ENCODE measurements at regions not wholly inside any gene's neighbourhood (a gene's known extent, or its start where the extent isn't known, plus 50 kb on each side); places are given as distances from the start of the nearest gene placed in this dataset.

GRCh38 chr7:68642727-68643126 lies 955.5 kb upstream of the AUTS2 start:
- no peak overlapping the region for H2AK5ac ChIP-seq (ENCODE audit: low read length, severe bottlenecking)
- H3K4me3 ChIP-seq (ENCODE audit: insufficient read depth in 1 of 2, low read depth in 1 of 2, low read length in 2 of 2): no peak overlapping the region
- H2BK5ac ChIP-seq (ENCODE audit: low read depth, low read length, poor library complexity, severe bottlenecking): no peak overlapping the region
- H3K4me1 ChIP-seq (ENCODE audit: control insufficient read depth, insufficient read depth, low read depth, low read length): no peaks in the 10 kb centered on the region
- H3K27ac ChIP-seq (ENCODE audit: low read length, poor library complexity, severe bottlenecking): no peak overlapping the region
- no peak overlapping the region for H2BK12ac ChIP-seq (ENCODE audit: low read length in 2 of 2)
- H3K18ac ChIP-seq (ENCODE audit: low read depth in 1 of 2, low read length in 2 of 2): no peak overlapping the region
- H3K9me3 ChIP-seq (ENCODE audit: control insufficient read depth, low read length): peaks cover 3% of the 10 kb centered on the region
- H2BK120ac ChIP-seq (ENCODE audit: low read depth, low read length): no peak overlapping the region
- no peak overlapping the region for H2AFZ ChIP-seq (ENCODE audit: low read depth, low read length)
- WGBS: no CpG with 5 or more reads among the region's 3 CpGs
- H3K9ac ChIP-seq (ENCODE audit: low read length): no peak overlapping the region
- DNase-seq: no peak
- H3K4ac ChIP-seq (ENCODE audit: low read depth in 1 of 2, low read length in 2 of 2): no peak overlapping the region
- no peaks in the 10 kb centered on the region for H3K79me1 ChIP-seq (replicated peaks; ENCODE audit: low read length, poor library complexity, severe bottlenecking)
- no peak overlapping the region for H3K4me2 ChIP-seq (ENCODE audit: low read length, poor library complexity, severe bottlenecking)
- no peak overlapping the region for H3K14ac ChIP-seq (ENCODE audit: low read length in 2 of 2)
- H3K23ac ChIP-seq (ENCODE audit: low read length in 2 of 2): no peak overlapping the region
- no peak overlapping the region for H2BK15ac ChIP-seq (ENCODE audit: low read depth, poor library complexity, severe bottlenecking)
- H3K36me3 ChIP-seq (ENCODE audit: control insufficient read depth in 1 of 2, insufficient read depth in 2 of 2, low read depth in 1 of 2, low read length in 2 of 2): no peaks in the 10 kb centered on the region
- H4K8ac ChIP-seq (ENCODE audit: low read length): no peak overlapping the region
- H3K27me3 ChIP-seq (ENCODE audit: control insufficient read depth in 1 of 2, insufficient read depth in 1 of 2, low read length in 2 of 2): no peaks in the 10 kb centered on the region
- no peak overlapping the region for H4K91ac ChIP-seq (ENCODE audit: low read length)

DNA sequence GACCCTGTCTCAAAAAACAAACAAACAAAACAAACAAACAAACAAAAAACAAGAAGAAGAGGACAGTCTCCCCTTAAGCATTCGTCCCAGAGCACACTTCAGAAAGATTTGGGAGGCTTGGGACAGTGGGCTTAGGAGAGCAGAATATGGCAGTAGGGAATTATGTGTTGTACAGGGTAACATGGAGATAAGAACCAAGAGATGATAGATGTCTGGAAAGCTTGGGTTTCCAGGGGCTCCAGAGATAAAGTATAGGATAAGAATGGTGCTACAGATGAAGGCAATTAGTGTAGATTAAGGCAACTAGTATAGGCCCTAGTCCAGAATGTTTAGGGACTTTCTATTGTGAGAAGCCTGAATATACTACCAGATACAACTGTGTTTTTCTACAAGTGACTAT lies 934.9 kb upstream of the AUTS2 start:
- Histone ChIP-seq H3K4me2 (ENCODE audit: low read length, poor library complexity, severe bottlenecking) (no peak overlapping the region), H3K18ac (ENCODE audit: low read depth in 1 of 2, low read length in 2 of 2) (no peak overlapping the region), H2AFZ (ENCODE audit: low read depth, low read length) (no peak overlapping the region)

GRCh38 chr7:68671046-68671445 lies 927.2 kb upstream of the AUTS2 start:
- Histone ChIP-seq H3K79me1 (replicated peaks; ENCODE audit: low read length, poor library complexity, severe bottlenecking) (no peaks in the 10 kb centered on the region), H2AK5ac (ENCODE audit: low read length, severe bottlenecking) (no peak overlapping the region), H3K4ac (ENCODE audit: low read depth in 1 of 2, low read length in 2 of 2) (no peak overlapping the region), H2AFZ (ENCODE audit: low read depth, low read length) (no peak overlapping the region), H3K36me3 (ENCODE audit: control insufficient read depth in 1 of 2, insufficient read depth in 2 of 2, low read depth in 1 of 2, low read length in 2 of 2) (no peaks in the 10 kb centered on the region), H3K23ac (ENCODE audit: low read length in 2 of 2) (no peak overlapping the region), H4K8ac (ENCODE audit: low read length) (no peak overlapping the region), H3K14ac (ENCODE audit: low read length in 2 of 2) (no peak overlapping the region), H2BK15ac (ENCODE audit: low read depth, poor library complexity, severe bottlenecking) (no peak overlapping the region), H3K27me3 (ENCODE audit: control insufficient read depth in 1 of 2, insufficient read depth in 1 of 2, low read length in 2 of 2) (no peaks in the 10 kb centered on the region), H3K18ac (ENCODE audit: low read depth in 1 of 2, low read length in 2 of 2) (no peak overlapping the region), H2BK120ac (ENCODE audit: low read depth, low read length) (no peak overlapping the region), H3K27ac (ENCODE audit: low read length, poor library complexity, severe bottlenecking) (no peak overlapping the region), H4K91ac (ENCODE audit: low read length) (no peak overlapping the region), H2BK12ac (ENCODE audit: low read length in 2 of 2) (no peak overlapping the region), H3K4me2 (ENCODE audit: low read length, poor library complexity, severe bottlenecking) (no peak overlapping the region), H3K4me1 (ENCODE audit: control insufficient read depth, insufficient read depth, low read depth, low read length) (no peaks in the 10 kb centered on the region), H3K9ac (ENCODE audit: low read length) (no peak overlapping the region), H3K9me3 (ENCODE audit: control insufficient read depth, low read length) (no peaks in the 10 kb centered on the region), H3K4me3 (ENCODE audit: insufficient read depth in 1 of 2, low read depth in 1 of 2, low read length in 2 of 2) (no peak overlapping the region), H2BK5ac (ENCODE audit: low read depth, low read length, poor library complexity, severe bottlenecking) (no peak overlapping the region)
- DNase-seq: no peak
- WGBS: 77% methylated on average over 2 of the region's 2 CpGs

More for the DNA sequence above, 934.9 kb upstream of the AUTS2 start:
- Histone ChIP-seq H2BK5ac (ENCODE audit: low read depth, low read length, poor library complexity, severe bottlenecking) (no peak overlapping the region), H2BK15ac (ENCODE audit: low read depth, poor library complexity, severe bottlenecking) (no peak overlapping the region), H2BK120ac (ENCODE audit: low read depth, low read length) (no peak overlapping the region), H2AK5ac (ENCODE audit: low read length, severe bottlenecking) (no peak overlapping the region), H4K91ac (ENCODE audit: low read length) (no peak overlapping the region), H2BK12ac (ENCODE audit: low read length in 2 of 2) (no peak overlapping the region), H3K27me3 (ENCODE audit: control insufficient read depth in 1 of 2, insufficient read depth in 1 of 2, low read length in 2 of 2) (no peaks in the 10 kb centered on the region), H3K36me3 (ENCODE audit: control insufficient read depth in 1 of 2, insufficient read depth in 2 of 2, low read depth in 1 of 2, low read length in 2 of 2) (no peaks in the 10 kb centered on the region), H3K9me3 (ENCODE audit: control insufficient read depth, low read length) (no peaks in the 10 kb centered on the region), H3K14ac (ENCODE audit: low read length in 2 of 2) (no peak overlapping the region), H3K4me3 (ENCODE audit: insufficient read depth in 1 of 2, low read depth in 1 of 2, low read length in 2 of 2) (no peak overlapping the region), H4K8ac (ENCODE audit: low read length) (no peak overlapping the region), H3K79me1 (replicated peaks; ENCODE audit: low read length, poor library complexity, severe bottlenecking) (no peaks in the 10 kb centered on the region), H3K23ac (ENCODE audit: low read length in 2 of 2) (no peak overlapping the region), H3K4me1 (ENCODE audit: control insufficient read depth, insufficient read depth, low read depth, low read length) (no peaks in the 10 kb centered on the region), H3K9ac (ENCODE audit: low read length) (no peak overlapping the region), H3K27ac (ENCODE audit: low read length, poor library complexity, severe bottlenecking) (no peak overlapping the region), H3K4ac (ENCODE audit: low read depth in 1 of 2, low read length in 2 of 2) (no peak overlapping the region)
- DNase-seq: no peak
- 54% methylated on average over 1 of the region's 1 CpG for whole genome bisulfite sequencing

- no peaks in the 10 kb centered on the region for H3K9me3 ChIP-seq (ENCODE audit: control insufficient read depth, low read length)
- H4K8ac ChIP-seq (ENCODE audit: low read length): no peak overlapping the region
- H3K4me2 ChIP-seq (ENCODE audit: low read length, poor library complexity, severe bottlenecking): no peak overlapping the region
- no peak overlapping the region for H3K27ac ChIP-seq (ENCODE audit: low read length, poor library complexity, severe bottlenecking)
- no peak overlapping the region for H4K91ac ChIP-seq (ENCODE audit: low read length)
- DNase-seq: no peak
- H2AK5ac ChIP-seq (ENCODE audit: low read length, severe bottlenecking): no peak overlapping the region
- no peak overlapping the region for H2BK120ac ChIP-seq (ENCODE audit: low read depth, low read length)
- no peak overlapping the region for H3K23ac ChIP-seq (ENCODE audit: low read length in 2 of 2)
- no peaks in the 10 kb centered on the region for H3K4me1 ChIP-seq (ENCODE audit: control insufficient read depth, insufficient read depth, low read depth, low read length)
- H3K14ac ChIP-seq (ENCODE audit: low read length in 2 of 2): no peak overlapping the region
- no peak overlapping the region for H3K18ac ChIP-seq (ENCODE audit: low read depth in 1 of 2, low read length in 2 of 2)
- no peak overlapping the region for H2BK5ac ChIP-seq (ENCODE audit: low read depth, low read length, poor library complexity, severe bottlenecking)
- H2AFZ ChIP-seq (ENCODE audit: low read depth, low read length): no peak overlapping the region
- no peaks in the 10 kb centered on the region for H3K79me1 ChIP-seq (replicated peaks; ENCODE audit: low read length, poor library complexity, severe bottlenecking)
- 67% methylated on average over 1 of the region's 2 CpGs for WGBS
- no peaks in the 10 kb centered on the region for H3K27me3 ChIP-seq (ENCODE audit: control insufficient read depth in 1 of 2, insufficient read depth in 1 of 2, low read length in 2 of 2)
- H3K36me3 ChIP-seq (ENCODE audit: control insufficient read depth in 1 of 2, insufficient read depth in 2 of 2, low read depth in 1 of 2, low read length in 2 of 2): no peaks in the 10 kb centered on the region
- H2BK12ac ChIP-seq (ENCODE audit: low read length in 2 of 2): no peak overlapping the region
- H3K4ac ChIP-seq (ENCODE audit: low read depth in 1 of 2, low read length in 2 of 2): no peak overlapping the region
- H2BK15ac ChIP-seq (ENCODE audit: low read depth, poor library complexity, severe bottlenecking): no peak overlapping the region
- no peak overlapping the region for H3K4me3 ChIP-seq (ENCODE audit: insufficient read depth in 1 of 2, low read depth in 1 of 2, low read length in 2 of 2)
- H3K9ac ChIP-seq (ENCODE audit: low read length): no peak overlapping the region
Observed at GRCh38 chr7:68671671-68672070, 926.6 kb upstream of the AUTS2 start.
